HEK293T (cell line): ENCODE measurements at regions not wholly inside any gene's neighbourhood (a gene's known extent, or its start where the extent isn't known, plus 50 kb on each side); places are given as distances from the start of the nearest gene placed in this dataset.

Experiments
- ARNT ChIP-seq: fragments of 450-650 bp; IDR thresholded peaks from 2 replicates; pipeline ENCODE4 v1.6.1; 2017; ENCODE audit warnings: mild to moderate bottlenecking
- BHLHE40 ChIP-seq: fragments of 450-650 bp; IDR thresholded peaks from 2 replicates; pipeline ENCODE4 v1.6.1; 2016; ENCODE audit warnings: mild to moderate bottlenecking, moderate library complexity, borderline replicate concordance
- ELF4 ChIP-seq: fragments of 450-650 bp; IDR thresholded peaks from 2 replicates; pipeline ENCODE4 v1.6.1; 2017; ENCODE audit warnings: antibody characterized with exemption
- FOXK2 ChIP-seq: fragments of 450-650 bp; IDR thresholded peaks from 2 replicates; pipeline ENCODE4 v1.6.1; 2016; ENCODE audit warnings: mild to moderate bottlenecking
- HDGF ChIP-seq: fragments of 450-650 bp; IDR thresholded peaks from 2 replicates; pipeline ENCODE4 v1.6.1; 2017; ENCODE audit warnings: antibody characterized with exemption, borderline replicate concordance
- L3MBTL2 ChIP-seq: fragments of 450-650 bp; conservative IDR thresholded peaks from 2 replicates; pipeline ENCODE4 v1.6.1; 2016; ENCODE audit warnings: mild to moderate bottlenecking
- LEF1 ChIP-seq: fragments of 450-650 bp; IDR thresholded peaks from 2 replicates; pipeline ENCODE4 v1.6.1; 2017; ENCODE audit warnings: mild to moderate bottlenecking, borderline replicate concordance
- NFRKB ChIP-seq: fragments of 450-650 bp; IDR thresholded peaks from 2 replicates; pipeline ENCODE4 v1.6.1; 2016; ENCODE audit warnings: mild to moderate bottlenecking, moderate library complexity
- PKNOX1 ChIP-seq: fragments of 450-650 bp; IDR thresholded peaks from 2 replicates; pipeline ENCODE4 v1.6.1; 2016
- SP1 ChIP-seq: fragments of 450-650 bp; IDR thresholded peaks from 2 replicates; pipeline ENCODE4 v1.6.1; 2017
- SUZ12 ChIP-seq: fragments of 450-650 bp; IDR thresholded peaks from 2 replicates; pipeline ENCODE4 v1.6.1; 2016; ENCODE audit warnings: mild to moderate bottlenecking
- TARDBP ChIP-seq: fragments of 450-650 bp; IDR thresholded peaks from 2 replicates; pipeline ENCODE4 v1.6.1; 2016
- ZNF384 ChIP-seq: fragments of 450-650 bp; IDR thresholded peaks from 2 replicates; pipeline ENCODE4 v1.6.1; 2016

GRCh38 chr4:125397226-125397625 is 82.5 kb downstream of the FAT4 start:
- no peak for TF ChIP-seq L3MBTL2
- no peak for TF ChIP-seq NFRKB
- no peak for TF ChIP-seq ARNT
- no peak for TF ChIP-seq PKNOX1
- TF ChIP-seq ELF4 = no peak
- TF ChIP-seq SP1 = no peak
- no peak for TF ChIP-seq ZNF384
- TF ChIP-seq BHLHE40 = no peak
- no peak for TF ChIP-seq FOXK2
- TF ChIP-seq SUZ12 = no peak
- no peak for TF ChIP-seq HDGF
- TF ChIP-seq LEF1 = no peak
- no peak for TF ChIP-seq TARDBP
